H1 (cell line): ENCODE measurements at regions not wholly inside any gene's neighbourhood (a gene's known extent, or its start where the extent isn't known, plus 50 kb on each side); places are given as distances from the start of the nearest gene placed in this dataset.

Experiments used
- BCL11A ChIP-seq, 2 experiments: IDR thresholded peaks; one replicate each; pipeline ENCODE4 v1.6.1; 2011; ENCODE audit warnings: low read depth in 2 of 2, low read length in 2 of 2, mild to moderate bottlenecking in 2 of 2
- CBX5 ChIP-seq: fragments of 300-800, 300-1000 bp; sonication (generic); IDR thresholded peaks from 2 replicates; pipeline ENCODE4 v1.7.1; 2016; ENCODE audit warnings: antibody characterized with exemption, low read length, low read depth
- FOSL1 ChIP-seq: IDR thresholded peaks from 2 replicates; pipeline ENCODE4 v1.6.1; 2011; ENCODE audit warnings: mild to moderate bottlenecking, low read depth, low read length, moderate library complexity; ENCODE audit not compliant: insufficient read depth
- HDAC2 ChIP-seq, 2 experiments: fragments of 300-600 bp in 1 of 2; sonication (generic) in 1 of 2; IDR thresholded peaks; 2 replicates each; pipeline ENCODE4 v1.6.1; 2011 to 2012; ENCODE audit warnings: low read depth in 2 of 2, low read length in 2 of 2, mild to moderate bottlenecking in 2 of 2, moderate library complexity in 2 of 2, borderline replicate concordance in 1 of 2, inconsistent platforms in 1 of 2
- MAX ChIP-seq: IDR thresholded peaks from 2 replicates; pipeline ENCODE4 v1.6.1; 2012; ENCODE audit warnings: inconsistent platforms
- SP1 ChIP-seq: IDR thresholded peaks from 2 replicates; pipeline ENCODE4 v1.6.1; 2011; ENCODE audit warnings: low read depth, low read length
- SP2 ChIP-seq: IDR thresholded peaks from 2 replicates; pipeline ENCODE4 v1.6.1; 2012; ENCODE audit warnings: mild to moderate bottlenecking, low read length, inconsistent platforms
- USF2 ChIP-seq: IDR thresholded peaks from 2 replicates; pipeline ENCODE4 v1.6.1; 2011; ENCODE audit warnings: low read length, improper control_type of control experiment

- no peak for TF ChIP-seq BCL11A (IDR thresholded peaks at IDR 0.05; ENCODE audit: low read depth in 2 of 2, low read length in 2 of 2)
- no peak for TF ChIP-seq SP1
- no peak for TF ChIP-seq USF2
- TF ChIP-seq FOSL1 = no peak
- TF ChIP-seq CBX5 = no peak
- TF ChIP-seq HDAC2 (IDR thresholded peaks at IDR 0.05; ENCODE audit: borderline replicate concordance in 1 of 2, low read depth in 2 of 2, low read length in 2 of 2) = no peak
- no peak for TF ChIP-seq SP2
- no peak for TF ChIP-seq MAX
Measured at GRCh38 chr1:168923521-168924136, 182.9 kb upstream of the ATP1B1 start (continued).
